ENCODE measurements at regions not wholly inside any gene's neighbourhood (a gene's known extent, or its start where the extent isn't known, plus 50 kb on each side); places are given as distances from the start of the nearest gene placed in this dataset.

DNA sequence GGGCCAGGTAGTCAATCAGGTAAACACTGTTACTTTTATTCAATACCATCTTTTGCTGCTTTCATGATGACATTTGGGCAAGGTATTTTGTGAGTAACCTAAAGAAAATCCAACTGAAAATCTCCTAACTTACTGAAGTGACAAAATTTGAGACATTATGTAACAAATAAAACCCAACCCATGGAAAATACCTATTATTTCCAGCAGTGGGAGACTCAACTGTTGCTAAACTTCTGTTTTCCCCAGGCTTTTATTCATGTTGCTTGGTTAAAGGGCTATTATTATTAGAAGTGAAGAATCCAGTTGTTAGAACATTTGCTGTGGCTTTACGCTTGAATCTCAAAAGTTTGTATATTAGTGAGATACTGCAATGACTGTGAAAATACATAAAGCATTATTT lies 215.9 kb downstream of the MDFIC start:
- Histone ChIP-seq H3K27me3 (no peaks in the 10 kb centered on the region), H3K4me1 (peaks cover 0 to 6% (median 0%) of the 10 kb centered on the region in 4 donors), H3K27ac (no peak overlapping the region), H3K4me3 (no peak overlapping the region), H3K36me3 (no peaks in the 10 kb centered on the region), H3K9me3 (no peaks in the 10 kb centered on the region)
- WGBS (ENCODE audit: insufficient coverage, low coverage, low lambda C conversion rate, missing lambda C conversion rate): 93% methylated on average over 1 of the region's 1 CpG
- TF ChIP-seq POLR2A (IDR thresholded peaks at IDR 0.05): no peak
- TF ChIP-seq, protein P1, sequence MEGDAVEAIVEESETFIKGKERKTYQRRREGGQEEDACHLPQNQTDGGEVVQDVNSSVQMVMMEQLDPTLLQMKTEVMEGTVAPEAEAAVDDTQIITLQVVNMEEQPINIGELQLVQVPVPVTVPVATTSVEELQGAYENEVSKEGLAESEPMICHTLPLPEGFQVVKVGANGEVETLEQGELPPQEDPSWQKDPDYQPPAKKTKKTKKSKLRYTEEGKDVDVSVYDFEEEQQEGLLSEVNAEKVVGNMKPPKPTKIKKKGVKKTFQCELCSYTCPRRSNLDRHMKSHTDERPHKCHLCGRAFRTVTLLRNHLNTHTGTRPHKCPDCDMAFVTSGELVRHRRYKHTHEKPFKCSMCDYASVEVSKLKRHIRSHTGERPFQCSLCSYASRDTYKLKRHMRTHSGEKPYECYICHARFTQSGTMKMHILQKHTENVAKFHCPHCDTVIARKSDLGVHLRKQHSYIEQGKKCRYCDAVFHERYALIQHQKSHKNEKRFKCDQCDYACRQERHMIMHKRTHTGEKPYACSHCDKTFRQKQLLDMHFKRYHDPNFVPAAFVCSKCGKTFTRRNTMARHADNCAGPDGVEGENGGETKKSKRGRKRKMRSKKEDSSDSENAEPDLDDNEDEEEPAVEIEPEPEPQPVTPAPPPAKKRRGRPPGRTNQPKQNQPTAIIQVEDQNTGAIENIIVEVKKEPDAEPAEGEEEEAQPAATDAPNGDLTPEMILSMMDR (IDR thresholded peaks at IDR 0.05): no peak
- no peak for ATAC-seq
- no peak for DNase-seq
- intact Hi-C loops (cut with DNase I): no loop called here

DNA sequence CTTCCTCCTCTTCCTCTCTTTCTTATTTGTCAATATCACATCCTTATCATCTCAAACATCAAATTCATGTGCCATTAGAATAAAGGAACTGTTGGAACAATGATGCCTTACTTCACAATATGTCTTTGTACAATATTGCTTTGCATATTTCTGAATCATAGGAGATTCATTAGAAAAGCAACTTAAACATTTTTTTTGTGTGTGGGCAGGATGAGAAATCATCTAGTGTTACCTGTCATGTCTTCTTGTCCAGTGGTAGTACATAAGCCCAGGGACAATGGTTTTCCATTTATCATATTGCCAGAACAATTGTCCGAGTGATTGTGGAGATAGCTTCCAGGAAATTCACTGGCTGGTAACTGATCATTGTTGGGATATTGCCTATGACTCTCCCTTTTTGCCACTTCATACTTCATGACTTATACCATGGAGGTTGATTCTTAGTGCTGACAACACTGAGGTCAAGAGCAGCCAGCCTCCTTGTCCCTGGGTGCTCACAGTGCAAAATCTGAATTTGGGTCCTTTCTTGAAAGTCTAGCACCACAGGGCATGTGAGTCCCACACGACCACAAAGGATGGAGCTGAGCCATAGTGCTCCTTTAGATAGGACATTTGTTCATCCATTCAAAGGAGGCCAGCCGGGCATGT lies 215.0 kb downstream of the MDFIC start:
- Histone ChIP-seq H3K9me3 (no peaks in the 10 kb centered on the region), H3K27ac (no peak overlapping the region), H3K27me3 (no peaks in the 10 kb centered on the region), H3K36me3 (no peaks in the 10 kb centered on the region), H3K4me3 (no peak overlapping the region), H3K4me1 (peaks cover 0 to 6% (median 0%) of the 10 kb centered on the region in 4 donors)
- DNase-seq: no peak
- WGBS (ENCODE audit: insufficient coverage, low coverage, low lambda C conversion rate, missing lambda C conversion rate): 91% methylated on average over 3 of the region's 3 CpGs
- TF ChIP-seq POLR2A (IDR thresholded peaks at IDR 0.05): no peak
- TF ChIP-seq, protein P1 (IDR thresholded peaks at IDR 0.05): no peak
- intact Hi-C loops (cut with DNase I): no loop called here
- no peak for ATAC-seq

DNA sequence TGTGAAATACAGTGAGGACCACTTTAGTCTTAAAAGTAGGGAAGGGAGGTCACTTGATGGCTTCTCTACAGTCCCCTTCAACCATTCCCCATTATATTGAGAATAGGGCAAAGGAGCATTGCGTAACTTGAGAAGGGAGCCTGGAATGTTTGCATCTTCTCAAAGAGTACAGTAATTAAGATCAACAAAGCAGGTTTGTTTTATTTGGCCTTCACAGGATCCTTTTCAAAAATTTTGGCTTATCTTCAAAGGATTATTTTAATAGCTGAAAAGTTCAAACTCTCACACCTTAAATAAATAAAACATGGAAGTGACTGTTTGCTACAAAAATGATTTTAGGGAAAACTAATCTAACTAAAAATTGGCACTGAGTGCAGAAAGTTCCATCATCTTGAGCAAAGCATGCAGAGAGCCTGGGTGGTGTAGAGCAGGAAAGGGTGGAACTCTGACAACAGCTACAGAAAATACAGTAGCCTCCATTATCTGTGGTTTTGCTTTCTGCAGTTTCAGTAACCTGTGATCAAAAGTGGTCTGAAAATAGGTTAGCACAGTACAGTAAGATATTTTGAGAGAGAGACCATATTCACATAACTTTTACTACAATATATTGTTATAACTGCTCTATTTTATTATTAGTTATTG lies 214.0 kb downstream of the MDFIC start:
- 78% methylated on average over 1 of the region's 1 CpG for WGBS (ENCODE audit: insufficient coverage, low coverage, low lambda C conversion rate, missing lambda C conversion rate)

DNA sequence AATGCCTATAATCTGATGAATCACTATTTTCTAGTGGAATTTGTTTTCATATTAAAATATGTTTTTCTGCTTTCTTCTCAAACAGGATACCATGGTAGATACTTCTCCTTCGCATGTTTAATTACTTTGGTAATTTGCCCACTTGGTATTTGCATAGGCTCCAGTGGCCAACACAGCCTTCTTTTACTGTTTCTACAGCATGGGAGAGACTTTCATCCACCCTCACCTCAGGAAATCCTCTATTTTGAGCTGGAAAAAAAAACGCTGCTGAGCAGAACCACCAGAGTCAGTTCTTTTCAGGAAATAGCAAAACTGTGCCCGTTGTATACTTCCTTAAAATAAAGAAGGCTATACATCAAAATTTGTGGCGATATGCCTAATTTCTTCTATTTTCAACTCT lies 213.3 kb downstream of the MDFIC start:
- DNase-seq (no peak), ATAC-seq (peak in 1 of 4 donors; percentile 24)
- 42% methylated on average over 4 of the region's 4 CpGs for WGBS (ENCODE audit: insufficient coverage, low coverage, low lambda C conversion rate, missing lambda C conversion rate)
- no peak overlapping the region for H3K27ac ChIP-seq
- TF ChIP-seq, protein P1 (IDR thresholded peaks at IDR 0.05): no peak
- TF ChIP-seq POLR2A (IDR thresholded peaks at IDR 0.05): no peak
- intact Hi-C loops (cut with DNase I): no loop called here
- peaks cover 0 to 6% (median 0%) of the 10 kb centered on the region in 4 donors for H3K4me1 ChIP-seq
- no peaks in the 10 kb centered on the region for H3K27me3 ChIP-seq
- H3K36me3 ChIP-seq: no peaks in the 10 kb centered on the region
- H3K4me3 ChIP-seq: no peak overlapping the region
- no peaks in the 10 kb centered on the region for H3K9me3 ChIP-seq

More for the DNA sequence above, 214.0 kb downstream of the MDFIC start:
- DNase-seq (no peak), ATAC-seq (peak in 3 of 4 donors; percentile 17 to 29 (median 27))
- no peaks in the 10 kb centered on the region for H3K27me3 ChIP-seq
- no peaks in the 10 kb centered on the region for H3K36me3 ChIP-seq
- H3K4me1 ChIP-seq: peaks cover 0 to 6% (median 0%) of the 10 kb centered on the region in 4 donors
- intact Hi-C loops (cut with DNase I): no loop called here
- H3K9me3 ChIP-seq: no peaks in the 10 kb centered on the region
- no peak overlapping the region for H3K4me3 ChIP-seq
- TF ChIP-seq, protein P1 (IDR thresholded peaks at IDR 0.05): no peak
- TF ChIP-seq POLR2A (IDR thresholded peaks at IDR 0.05): no peak
- no peak overlapping the region for H3K27ac ChIP-seq

Measured in right lobe of liver (tissue), 6 donors.